HG03521 (cell line): ENCODE measurements at regions not wholly inside any gene's neighbourhood (a gene's known extent, or its start where the extent isn't known, plus 50 kb on each side); places are given as distances from the start of the nearest gene placed in this dataset.
"Not testable (repeated sequence)": the region's sequence is repeated elsewhere in the genome, so short reads cannot be mapped to it uniquely, and the experiment has no call there.

Source experiments
- ATAC-seq: cut with Tn5 transposase; IDR thresholded peaks from one replicate; pipeline ENCODE4 v1.9.1; 2021; ENCODE audit warnings: mild to moderate bottlenecking, moderate library complexity; ENCODE audit not compliant: unreplicated experiment

GRCh38 chr12:128033473-128033872 is 233.5 kb upstream of the TMEM132C start:
- no peak for ATAC-seq

DNA sequence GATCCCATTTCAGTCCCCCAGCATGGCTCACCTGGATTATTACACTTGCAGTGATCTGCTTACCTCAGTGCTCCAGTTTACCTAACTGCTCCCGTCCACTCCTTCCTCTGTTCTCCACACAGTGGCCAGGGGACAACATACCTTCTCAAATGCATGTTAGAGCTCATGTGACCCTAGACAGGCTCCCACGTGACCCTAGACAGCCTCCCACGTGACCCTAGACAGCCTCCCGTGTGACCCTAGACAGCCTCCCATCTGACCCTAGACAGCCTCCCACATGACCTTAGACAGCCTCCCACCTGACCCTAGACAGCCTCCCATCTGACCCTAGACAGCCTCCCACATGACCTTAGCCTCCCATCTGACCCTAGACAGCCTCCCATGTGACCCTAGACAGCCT is 226.0 kb upstream of the TMEM132C start:
- ATAC-seq, result no peak

DNA sequence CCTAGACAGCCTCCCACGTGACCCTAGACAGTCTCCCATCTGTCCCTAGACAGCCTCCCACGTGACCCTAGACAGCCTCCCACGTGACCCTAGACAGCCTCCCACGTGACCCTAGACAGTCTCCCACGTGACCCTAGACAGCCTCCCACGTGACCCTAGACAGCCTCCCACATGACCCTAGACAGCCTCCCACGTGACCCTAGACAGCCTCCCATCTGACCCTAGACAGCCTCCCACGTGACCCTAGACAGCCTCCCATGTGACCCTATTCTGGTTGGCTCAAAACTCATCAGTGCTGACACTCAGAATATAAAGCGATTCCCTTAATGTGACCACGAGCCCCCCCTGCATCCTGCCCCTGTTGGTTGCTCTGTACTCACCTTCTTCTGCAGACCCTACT is 224.7 kb upstream of the TMEM132C start:
- ATAC-seq, result not testable (repeated sequence)

- ATAC-seq, result no peak
These were observed 224.1 kb upstream of the TMEM132C start for GRCh38 chr12:128042825-128043224.

DNA sequence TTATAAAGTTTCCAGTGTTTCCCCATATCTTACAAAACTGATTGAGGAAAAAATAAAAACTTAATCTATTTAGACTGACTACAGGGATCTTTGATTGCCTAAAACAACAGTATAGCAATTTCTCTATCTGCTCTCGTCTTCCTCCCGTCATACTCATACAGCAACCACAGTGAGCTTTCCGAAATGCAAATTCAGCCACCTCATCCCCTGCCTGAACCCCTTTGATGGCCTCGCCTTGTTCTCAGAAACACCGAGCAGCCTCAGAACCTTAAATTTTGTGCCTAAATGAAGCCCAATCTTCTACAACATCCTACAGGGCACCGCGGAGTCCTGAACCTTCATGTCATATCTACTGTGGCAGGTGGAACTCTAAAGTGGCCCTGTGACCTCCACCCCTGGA is 223.7 kb upstream of the TMEM132C start:
- no peak for ATAC-seq

- no peak for ATAC-seq
These were observed 219.5 kb upstream of the TMEM132C start for GRCh38 chr12:128047266-128048060.

GRCh38 chr12:128052331-128052730 is 214.6 kb upstream of the TMEM132C start:
- ATAC-seq, result no peak

DNA sequence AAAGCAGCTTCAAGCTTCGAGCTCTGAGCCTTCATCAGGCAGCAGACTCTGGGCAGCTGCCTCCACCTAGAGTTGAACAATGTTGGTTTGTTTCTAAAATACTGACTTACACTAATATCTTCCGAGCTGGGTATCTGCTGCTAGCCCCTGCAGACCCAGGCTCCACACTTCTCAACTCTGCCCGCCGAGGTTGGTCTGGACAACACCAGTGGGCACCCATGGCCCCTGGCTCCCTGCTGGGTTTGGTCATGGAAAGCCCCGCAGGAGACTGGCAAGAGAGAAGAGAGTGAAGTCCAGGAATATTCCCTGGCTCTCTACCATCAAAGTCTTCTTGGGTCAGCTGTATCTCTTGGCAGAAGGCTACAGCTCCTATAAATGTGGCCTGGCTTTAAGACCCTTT is 214.2 kb upstream of the TMEM132C start:
- no peak for ATAC-seq

- no peak for ATAC-seq
These were observed 211.4 kb upstream of the TMEM132C start for GRCh38 chr12:128055567-128055966.

GRCh38 chr12:128056136-128056801 is 210.7 kb upstream of the TMEM132C start:
- no peak for ATAC-seq

- ATAC-seq, result no peak
These were observed 209.4 kb upstream of the TMEM132C start for GRCh38 chr12:128057586-128057985.

- ATAC-seq, result no peak
These were observed 207.2 kb upstream of the TMEM132C start for GRCh38 chr12:128059621-128060370.

GRCh38 chr12:128068211-128068610 is 198.8 kb upstream of the TMEM132C start:
- ATAC-seq, result no peak

DNA sequence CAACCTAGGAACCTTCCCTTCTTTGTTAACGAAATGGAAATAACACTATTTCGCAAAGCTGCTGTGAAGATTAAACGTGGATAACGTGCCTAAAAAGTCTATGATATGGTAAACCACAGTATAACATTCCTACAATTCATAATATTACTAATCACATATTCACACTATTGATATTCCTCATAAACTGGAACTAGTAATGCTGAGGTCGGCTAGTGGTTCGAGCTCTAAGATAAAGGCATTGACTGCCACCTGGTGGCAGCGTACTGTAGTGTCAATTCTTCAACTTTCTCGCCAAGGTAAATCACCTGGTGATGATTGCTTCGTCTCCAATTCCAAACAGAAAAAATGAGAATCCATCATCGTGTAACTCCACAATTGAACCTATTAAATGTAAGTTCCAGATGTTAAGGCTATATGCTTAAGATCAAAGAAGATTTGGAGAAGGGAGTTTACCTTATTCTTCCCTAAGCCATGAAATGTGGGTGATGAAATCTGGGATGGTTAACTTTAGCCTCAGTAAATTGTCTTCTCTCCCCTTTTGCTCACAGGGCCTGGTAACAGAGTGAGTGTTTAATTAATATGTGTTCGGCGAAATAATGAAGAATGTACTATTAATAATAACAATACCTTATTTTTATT is 197.5 kb upstream of the TMEM132C start:
- peak; percentile 50 for ATAC-seq

GRCh38 chr12:128073937-128074336 is 193.0 kb upstream of the TMEM132C start:
- ATAC-seq, result no peak

- no peak for ATAC-seq
These were observed 191.6 kb upstream of the TMEM132C start for GRCh38 chr12:128075332-128075731.

DNA sequence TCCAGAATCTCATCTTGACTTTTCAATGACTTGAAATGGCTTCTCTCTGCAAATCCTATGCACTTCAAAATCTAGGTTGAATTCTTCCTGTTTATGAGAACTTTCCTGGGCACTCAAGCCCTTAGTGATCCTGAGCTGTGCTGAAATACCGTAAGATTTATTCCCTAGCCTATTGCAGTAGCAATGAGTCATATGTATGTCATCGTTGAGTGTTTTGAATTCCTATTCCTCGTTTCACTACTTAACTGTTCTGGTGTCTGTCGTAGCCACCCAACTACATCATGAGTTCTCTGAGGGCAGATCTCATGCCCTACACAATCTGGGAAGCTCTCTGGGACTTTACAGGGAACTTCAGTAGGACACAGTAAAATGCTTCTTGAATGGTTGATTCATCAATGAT is 190.8 kb upstream of the TMEM132C start:
- ATAC-seq, result no peak

- ATAC-seq, result no peak
These were observed 189.6 kb upstream of the TMEM132C start for GRCh38 chr12:128077211-128077916.

DNA sequence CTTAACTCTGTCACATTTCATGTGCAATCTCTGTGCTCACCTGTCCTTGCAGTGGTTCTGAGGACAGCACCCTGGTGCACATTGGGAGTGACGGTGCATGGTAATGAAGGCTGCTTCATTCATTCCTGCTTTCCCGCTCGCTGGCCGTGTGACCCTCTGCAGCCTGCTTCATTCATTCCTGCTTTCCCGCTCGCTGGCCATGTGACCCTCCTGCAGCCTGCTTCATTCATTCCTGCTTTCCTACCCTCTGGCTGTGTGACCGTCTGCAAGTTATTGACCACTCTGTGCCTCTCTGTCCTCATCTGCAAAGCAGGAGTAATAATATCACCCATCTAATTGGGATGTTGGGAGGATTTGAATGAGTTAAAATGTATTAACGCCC is 189.1 kb upstream of the TMEM132C start:
- ATAC-seq, result no peak

DNA sequence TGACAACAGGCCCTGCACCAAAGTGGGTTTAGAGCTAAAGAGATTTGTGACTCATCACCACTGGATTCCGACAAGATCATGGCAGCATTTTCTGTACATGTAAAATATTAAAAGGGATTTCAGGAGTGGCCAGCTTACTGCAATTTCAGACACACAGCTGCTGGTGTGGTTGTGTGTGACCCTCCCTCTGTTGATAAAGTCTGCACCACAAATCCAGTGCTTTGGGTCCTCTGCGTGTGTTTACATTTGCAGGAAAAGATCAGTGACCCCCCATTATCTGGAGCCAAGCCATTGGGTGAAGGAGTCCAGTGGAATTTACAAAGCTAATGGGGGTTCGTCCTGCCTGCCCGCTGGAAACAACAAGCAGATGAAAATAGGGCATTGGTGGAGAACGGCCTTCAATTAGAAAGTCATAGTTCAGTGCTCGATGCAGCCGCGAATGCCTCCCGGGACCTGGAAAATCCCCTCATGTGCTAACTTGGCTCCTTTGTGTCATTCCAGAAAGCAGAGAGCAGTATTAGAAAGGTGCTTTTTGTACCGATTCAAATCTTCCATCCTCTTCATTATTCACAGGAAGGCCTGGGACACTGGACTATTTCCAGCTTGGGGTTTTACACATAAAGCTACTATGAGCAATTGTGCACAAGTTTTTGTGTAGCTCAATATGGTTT is 188.5 kb upstream of the TMEM132C start:
- ATAC-seq, result no peak
